ENCODE measurements at regions not wholly inside any gene's neighbourhood (a gene's known extent, or its start where the extent isn't known, plus 50 kb on each side); places are given as distances from the start of the nearest gene placed in this dataset.

- Histone ChIP-seq H3K9me3 (replicated peaks; ENCODE audit: control insufficient read depth, insufficient read depth, low read length) (no peaks in the 10 kb centered on the region), H3K79me2 (ENCODE audit: control insufficient read depth, insufficient read depth, low read length) (no peaks in the 10 kb centered on the region), H3K27me3 (replicated peaks in 1 of 2; ENCODE audit: control insufficient read depth in 2 of 2, insufficient read depth in 2 of 2, low read length in 1 of 2) (no peaks in the 10 kb centered on the region), H3K36me3 (ENCODE audit: control insufficient read depth in 2 of 2, insufficient read depth in 2 of 2, low read length in 1 of 2) (no peaks in the 10 kb centered on the region), H3K9ac (ENCODE audit: control insufficient read depth, insufficient read depth, low read length) (no peak overlapping the region), H3K27ac (ENCODE audit: control insufficient read depth, insufficient read depth) (no peak overlapping the region), H2AFZ (ENCODE audit: control insufficient read depth, low read depth, low read length) (no peak overlapping the region), H3K4me1 (ENCODE audit: control insufficient read depth, insufficient read depth, low read length) (no peaks in the 10 kb centered on the region), H3K4me2 (ENCODE audit: control insufficient read depth, insufficient read depth) (no peak overlapping the region), H4K20me1 (ENCODE audit: control insufficient read depth, insufficient read depth) (no peaks in the 10 kb centered on the region), H3K4me3 (no peak overlapping the region)
- WGBS (ENCODE audit: insufficient coverage, insufficient replicate concordance, low lambda C conversion rate, missing lambda C conversion rate), result 52% methylated on average over 7 of the region's 7 CpGs
- ChIA-PET CTCF (no interaction called here), POLR2A (no interaction called here), RAD21 (ENCODE audit: unreplicated experiment) (no interaction called here), SMC1A (ENCODE audit: uncharacterized antibody, unreplicated experiment) (no interaction called here)
- BruUV-seq (replicated peaks), result no TSS peak
- ATAC-seq (no peak), FAIRE-seq (no peak), DNase-seq (ENCODE audit: low read depth, low spot score) (no peak)
- intact Hi-C loops (cut with micrococcal nuclease; ENCODE audit: unreplicated experiment) (no loop called here), in situ Hi-C loops (cut with MboI) (no loop called here)
- no peak for TF ChIP-seq ZNF24 (IDR thresholded peaks at IDR 0.05)
- no peak for TF ChIP-seq MTA2 (IDR thresholded peaks at IDR 0.05; ENCODE audit: low read depth)
- TF ChIP-seq LARP7 (IDR thresholded peaks at IDR 0.05), result no peak
- no peak for TF ChIP-seq SRF (IDR thresholded peaks at IDR 0.05; ENCODE audit: low read depth in 2 of 2, low read length in 2 of 2)
- TF ChIP-seq, protein P1, sequence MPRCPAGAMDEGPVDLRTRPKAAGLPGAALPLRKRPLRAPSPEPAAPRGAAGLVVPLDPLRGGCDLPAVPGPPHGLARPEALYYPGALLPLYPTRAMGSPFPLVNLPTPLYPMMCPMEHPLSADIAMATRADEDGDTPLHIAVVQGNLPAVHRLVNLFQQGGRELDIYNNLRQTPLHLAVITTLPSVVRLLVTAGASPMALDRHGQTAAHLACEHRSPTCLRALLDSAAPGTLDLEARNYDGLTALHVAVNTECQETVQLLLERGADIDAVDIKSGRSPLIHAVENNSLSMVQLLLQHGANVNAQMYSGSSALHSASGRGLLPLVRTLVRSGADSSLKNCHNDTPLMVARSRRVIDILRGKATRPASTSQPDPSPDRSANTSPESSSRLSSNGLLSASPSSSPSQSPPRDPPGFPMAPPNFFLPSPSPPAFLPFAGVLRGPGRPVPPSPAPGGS (IDR thresholded peaks at IDR 0.05; ENCODE audit: borderline replicate concordance, insufficient read depth, low read depth, low read length, poor library complexity, severe bottlenecking), result no peak
- TF ChIP-seq CREB1 (IDR thresholded peaks at IDR 0.05; ENCODE audit: low read depth), result no peak
- TF ChIP-seq, protein P2, sequence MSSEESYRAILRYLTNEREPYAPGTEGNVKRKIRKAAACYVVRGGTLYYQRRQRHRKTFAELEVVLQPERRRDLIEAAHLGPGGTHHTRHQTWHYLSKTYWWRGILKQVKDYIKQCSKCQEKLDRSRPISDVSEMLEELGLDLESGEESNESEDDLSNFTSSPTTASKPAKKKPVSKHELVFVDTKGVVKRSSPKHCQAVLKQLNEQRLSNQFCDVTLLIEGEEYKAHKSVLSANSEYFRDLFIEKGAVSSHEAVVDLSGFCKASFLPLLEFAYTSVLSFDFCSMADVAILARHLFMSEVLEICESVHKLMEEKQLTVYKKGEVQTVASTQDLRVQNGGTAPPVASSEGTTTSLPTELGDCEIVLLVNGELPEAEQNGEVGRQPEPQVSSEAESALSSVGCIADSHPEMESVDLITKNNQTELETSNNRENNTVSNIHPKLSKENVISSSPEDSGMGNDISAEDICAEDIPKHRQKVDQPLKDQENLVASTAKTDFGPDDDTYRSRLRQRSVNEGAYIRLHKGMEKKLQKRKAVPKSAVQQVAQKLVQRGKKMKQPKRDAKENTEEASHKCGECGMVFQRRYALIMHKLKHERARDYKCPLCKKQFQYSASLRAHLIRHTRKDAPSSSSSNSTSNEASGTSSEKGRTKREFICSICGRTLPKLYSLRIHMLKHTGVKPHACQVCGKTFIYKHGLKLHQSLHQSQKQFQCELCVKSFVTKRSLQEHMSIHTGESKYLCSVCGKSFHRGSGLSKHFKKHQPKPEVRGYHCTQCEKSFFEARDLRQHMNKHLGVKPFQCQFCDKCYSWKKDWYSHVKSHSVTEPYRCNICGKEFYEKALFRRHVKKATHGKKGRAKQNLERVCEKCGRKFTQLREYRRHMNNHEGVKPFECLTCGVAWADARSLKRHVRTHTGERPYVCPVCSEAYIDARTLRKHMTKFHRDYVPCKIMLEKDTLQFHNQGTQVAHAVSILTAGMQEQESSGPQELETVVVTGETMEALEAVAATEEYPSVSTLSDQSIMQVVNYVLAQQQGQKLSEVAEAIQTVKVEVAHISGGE (CRISPR knock-in tag; IDR thresholded peaks at IDR 0.05), result no peak
- TF ChIP-seq ZSCAN29 (IDR thresholded peaks at IDR 0.05), result no peak
- TF ChIP-seq CHD1 (IDR thresholded peaks at IDR 0.05; ENCODE audit: low read depth, low read length), result no peak
- TF ChIP-seq CBFB (IDR thresholded peaks at IDR 0.05; ENCODE audit: low read depth), result no peak
- no peak for TF ChIP-seq ZBED1 (IDR thresholded peaks at IDR 0.05; ENCODE audit: borderline replicate concordance)
- no peak for TF ChIP-seq POLR2AphosphoS5 (IDR thresholded peaks at IDR 0.05; ENCODE audit: low read length)
- TF ChIP-seq TCF7 (IDR thresholded peaks at IDR 0.05; ENCODE audit: borderline replicate concordance), result no peak
- TF ChIP-seq, protein P3, sequence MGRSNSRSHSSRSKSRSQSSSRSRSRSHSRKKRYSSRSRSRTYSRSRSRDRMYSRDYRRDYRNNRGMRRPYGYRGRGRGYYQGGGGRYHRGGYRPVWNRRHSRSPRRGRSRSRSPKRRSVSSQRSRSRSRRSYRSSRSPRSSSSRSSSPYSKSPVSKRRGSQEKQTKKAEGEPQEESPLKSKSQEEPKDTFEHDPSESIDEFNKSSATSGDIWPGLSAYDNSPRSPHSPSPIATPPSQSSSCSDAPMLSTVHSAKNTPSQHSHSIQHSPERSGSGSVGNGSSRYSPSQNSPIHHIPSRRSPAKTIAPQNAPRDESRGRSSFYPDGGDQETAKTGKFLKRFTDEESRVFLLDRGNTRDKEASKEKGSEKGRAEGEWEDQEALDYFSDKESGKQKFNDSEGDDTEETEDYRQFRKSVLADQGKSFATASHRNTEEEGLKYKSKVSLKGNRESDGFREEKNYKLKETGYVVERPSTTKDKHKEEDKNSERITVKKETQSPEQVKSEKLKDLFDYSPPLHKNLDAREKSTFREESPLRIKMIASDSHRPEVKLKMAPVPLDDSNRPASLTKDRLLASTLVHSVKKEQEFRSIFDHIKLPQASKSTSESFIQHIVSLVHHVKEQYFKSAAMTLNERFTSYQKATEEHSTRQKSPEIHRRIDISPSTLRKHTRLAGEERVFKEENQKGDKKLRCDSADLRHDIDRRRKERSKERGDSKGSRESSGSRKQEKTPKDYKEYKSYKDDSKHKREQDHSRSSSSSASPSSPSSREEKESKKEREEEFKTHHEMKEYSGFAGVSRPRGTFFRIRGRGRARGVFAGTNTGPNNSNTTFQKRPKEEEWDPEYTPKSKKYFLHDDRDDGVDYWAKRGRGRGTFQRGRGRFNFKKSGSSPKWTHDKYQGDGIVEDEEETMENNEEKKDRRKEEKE (IDR thresholded peaks at IDR 0.05), result no peak
- TF ChIP-seq SIX5 (IDR thresholded peaks at IDR 0.05; ENCODE audit: low read depth, low read length, severe bottlenecking), result no peak
- TF ChIP-seq, protein P4, sequence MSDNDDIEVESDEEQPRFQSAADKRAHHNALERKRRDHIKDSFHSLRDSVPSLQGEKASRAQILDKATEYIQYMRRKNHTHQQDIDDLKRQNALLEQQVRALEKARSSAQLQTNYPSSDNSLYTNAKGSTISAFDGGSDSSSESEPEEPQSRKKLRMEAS (IDR thresholded peaks at IDR 0.05; ENCODE audit: low read depth, low read length), result no peak
- no peak for TF ChIP-seq NFYB (IDR thresholded peaks at IDR 0.05; ENCODE audit: insufficient read depth, low read depth, low read length)
Measured at GRCh38 chr2:67515056-67515455, 117.9 kb downstream of the ETAA1 start.

Measured in GM12878 (cell line).